SH-SY5Y (cell line): ENCODE measurements at regions not wholly inside any gene's neighbourhood (a gene's known extent, or its start where the extent isn't known, plus 50 kb on each side); places are given as distances from the start of the nearest gene placed in this dataset.

Experiments used
- GATA2 ChIP-seq: IDR thresholded peaks from 2 replicates; pipeline ENCODE4 v1.6.1; 2011; ENCODE audit warnings: mild to moderate bottlenecking, low read depth, low read length
- GATA3 ChIP-seq: IDR thresholded peaks from 2 replicates; pipeline ENCODE4 v1.6.1; 2011; ENCODE audit warnings: low read depth, mild to moderate bottlenecking, low read length, moderate library complexity

DNA sequence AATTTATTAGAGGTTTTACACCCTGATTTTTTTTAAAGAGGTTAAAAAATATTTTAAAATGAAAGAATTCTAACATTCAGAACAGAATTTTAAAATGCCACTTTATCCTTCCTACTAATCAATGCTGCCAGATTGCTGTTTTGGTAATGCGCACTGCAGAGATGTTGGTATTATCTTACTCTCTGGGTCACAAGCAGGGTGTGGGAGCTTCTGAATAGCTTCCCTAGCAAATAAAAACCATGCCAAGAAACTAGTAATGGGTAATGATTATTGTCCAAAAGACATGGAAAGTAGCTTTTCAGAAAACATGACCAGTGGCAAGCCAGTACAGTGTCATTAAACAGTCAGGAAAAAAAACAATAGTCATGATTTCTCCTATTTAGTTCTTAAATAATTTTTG lies 205.4 kb downstream of the TPBG start:
- TF ChIP-seq GATA2 (no peak), GATA3 (no peak)
